ENCODE measurements at regions not wholly inside any gene's neighbourhood (a gene's known extent, or its start where the extent isn't known, plus 50 kb on each side); places are given as distances from the start of the nearest gene placed in this dataset.

DNA sequence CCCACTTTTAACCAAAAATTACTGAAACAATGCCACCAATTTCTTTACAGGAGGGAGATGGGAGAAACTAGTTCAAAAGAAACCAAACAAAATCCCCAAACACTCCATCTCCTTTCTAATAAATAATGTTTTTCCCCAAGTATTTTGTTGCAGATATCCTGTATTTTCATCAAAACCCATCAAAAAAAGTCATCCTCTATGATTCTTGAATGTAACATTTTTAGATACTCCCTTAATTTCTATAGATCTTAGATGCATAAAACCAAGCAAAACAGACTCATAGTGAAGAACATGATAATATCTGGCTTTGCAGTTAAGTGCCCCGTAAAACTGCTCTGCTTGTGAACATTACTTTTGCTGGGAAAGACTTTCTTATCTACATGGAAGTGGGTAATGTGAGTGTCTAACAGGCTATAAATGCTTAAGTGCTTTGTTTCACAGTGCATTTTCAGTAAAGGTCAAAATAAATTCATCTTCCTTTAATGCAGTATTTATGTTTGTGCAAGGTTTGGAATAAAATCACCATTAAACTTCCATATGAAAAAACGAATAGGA is 77.3 kb upstream of the TBCA start:
- Histone ChIP-seq H3K9me3 (no peaks in the 10 kb centered on the region), H3K27me3 (replicated peaks; ENCODE audit: insufficient read depth) (no peaks in the 10 kb centered on the region), H3K4me1 (ENCODE audit: control insufficient read depth in 1 of 2, low read depth in 2 of 2) (peaks cover 5 to 14% of the 10 kb centered on the region in 2 donors), H3K27ac (no peak overlapping the region), H3K4me3 (no peak overlapping the region), H3K36me3 (no peaks in the 10 kb centered on the region)
- DNase-seq (ENCODE audit: low spot score) (no peak), ATAC-seq (ENCODE audit: insufficient number of reproducible peaks, low FRiP score, low read depth) (no peak)
- TF ChIP-seq, protein P1, sequence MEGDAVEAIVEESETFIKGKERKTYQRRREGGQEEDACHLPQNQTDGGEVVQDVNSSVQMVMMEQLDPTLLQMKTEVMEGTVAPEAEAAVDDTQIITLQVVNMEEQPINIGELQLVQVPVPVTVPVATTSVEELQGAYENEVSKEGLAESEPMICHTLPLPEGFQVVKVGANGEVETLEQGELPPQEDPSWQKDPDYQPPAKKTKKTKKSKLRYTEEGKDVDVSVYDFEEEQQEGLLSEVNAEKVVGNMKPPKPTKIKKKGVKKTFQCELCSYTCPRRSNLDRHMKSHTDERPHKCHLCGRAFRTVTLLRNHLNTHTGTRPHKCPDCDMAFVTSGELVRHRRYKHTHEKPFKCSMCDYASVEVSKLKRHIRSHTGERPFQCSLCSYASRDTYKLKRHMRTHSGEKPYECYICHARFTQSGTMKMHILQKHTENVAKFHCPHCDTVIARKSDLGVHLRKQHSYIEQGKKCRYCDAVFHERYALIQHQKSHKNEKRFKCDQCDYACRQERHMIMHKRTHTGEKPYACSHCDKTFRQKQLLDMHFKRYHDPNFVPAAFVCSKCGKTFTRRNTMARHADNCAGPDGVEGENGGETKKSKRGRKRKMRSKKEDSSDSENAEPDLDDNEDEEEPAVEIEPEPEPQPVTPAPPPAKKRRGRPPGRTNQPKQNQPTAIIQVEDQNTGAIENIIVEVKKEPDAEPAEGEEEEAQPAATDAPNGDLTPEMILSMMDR (IDR thresholded peaks at IDR 0.05) = no peak

DNA sequence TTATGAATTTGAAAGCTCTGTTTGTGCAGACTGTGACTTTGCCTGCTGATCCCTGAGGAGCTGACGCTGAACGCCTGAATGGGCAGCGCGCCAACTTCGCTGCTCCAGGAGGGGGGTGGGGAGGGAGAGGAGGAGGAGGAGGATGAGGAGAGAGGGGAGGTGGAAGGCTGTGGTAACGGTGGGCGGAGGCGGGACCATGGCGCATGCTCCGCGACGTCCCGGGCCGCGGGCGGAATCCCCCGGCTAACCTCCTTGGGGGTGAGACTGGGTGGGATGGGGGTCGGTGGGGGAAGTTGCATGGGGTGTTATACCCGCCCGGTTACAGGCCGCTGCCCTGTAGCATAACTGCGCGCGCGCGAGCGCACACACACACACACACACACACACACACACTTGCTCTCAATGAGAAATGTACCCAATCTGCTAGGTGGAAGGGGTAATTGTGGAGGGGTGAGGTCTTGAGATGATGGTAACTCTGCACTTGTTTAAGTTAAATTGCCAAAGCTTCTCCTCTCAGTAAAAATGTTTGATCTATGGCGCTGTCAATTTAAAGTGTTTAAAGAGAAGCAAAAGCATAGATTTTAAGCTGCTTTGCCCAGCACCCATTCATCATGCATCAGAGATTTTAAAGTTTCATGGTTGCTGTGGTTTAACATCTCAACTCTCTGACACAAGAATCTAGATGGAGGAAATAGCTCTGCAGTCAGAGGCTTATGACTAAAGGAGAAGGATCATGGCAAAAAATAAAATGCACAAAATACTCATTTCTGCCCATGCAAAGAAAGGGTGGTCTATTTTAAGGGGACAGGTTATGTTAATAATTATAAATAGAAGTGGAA is 76.6 kb upstream of the TBCA start:
- H3K36me3 ChIP-seq = no peaks in the 10 kb centered on the region
- ATAC-seq (ENCODE audit: insufficient number of reproducible peaks, low FRiP score, low read depth) (peak; percentile 40), DNase-seq (ENCODE audit: low spot score) (no peak)
- H3K27me3 ChIP-seq (replicated peaks; ENCODE audit: insufficient read depth) = no peaks in the 10 kb centered on the region
- no peaks in the 10 kb centered on the region for H3K9me3 ChIP-seq
- peaks cover 5 to 14% of the 10 kb centered on the region in 2 donors for H3K4me1 ChIP-seq (ENCODE audit: control insufficient read depth in 1 of 2, low read depth in 2 of 2)
- TF ChIP-seq, protein P1 (IDR thresholded peaks at IDR 0.05) = no peak
- no peak overlapping the region for H3K27ac ChIP-seq
- H3K4me3 ChIP-seq = peak overlapping the region; percentile 83

DNA sequence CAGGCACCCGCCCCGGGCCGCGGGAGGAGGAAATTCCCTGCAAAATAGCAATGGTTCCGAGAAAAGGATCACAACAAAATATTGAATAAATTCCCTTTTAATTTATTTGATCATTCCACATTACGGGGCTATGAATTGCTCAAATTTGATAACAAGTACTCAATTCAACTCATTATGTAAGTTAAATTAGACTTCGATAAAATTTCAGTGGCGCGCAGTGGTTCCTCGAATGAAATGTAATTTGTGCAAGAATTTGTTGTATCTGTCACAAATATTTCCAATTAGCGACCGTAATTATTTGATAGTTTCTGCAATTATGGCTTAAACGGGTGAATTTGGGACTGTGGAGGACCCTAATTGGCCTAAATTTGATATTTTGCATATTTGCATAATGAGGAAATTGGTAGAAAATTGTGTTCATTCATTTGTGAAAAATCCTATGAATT is 76.0 kb upstream of the TBCA start:
- peaks cover 5 to 14% of the 10 kb centered on the region in 2 donors for H3K4me1 ChIP-seq (ENCODE audit: control insufficient read depth in 1 of 2, low read depth in 2 of 2)
- H3K27ac ChIP-seq = no peak overlapping the region
- no peaks in the 10 kb centered on the region for H3K9me3 ChIP-seq
- DNase-seq (ENCODE audit: low spot score) (no peak), ATAC-seq (ENCODE audit: insufficient number of reproducible peaks, low FRiP score, low read depth) (no peak)
- H3K36me3 ChIP-seq = no peaks in the 10 kb centered on the region
- no peaks in the 10 kb centered on the region for H3K27me3 ChIP-seq (replicated peaks; ENCODE audit: insufficient read depth)
- peak overlapping the region; percentile 83 for H3K4me3 ChIP-seq
- TF ChIP-seq, protein P1 (IDR thresholded peaks at IDR 0.05) = no peak

DNA sequence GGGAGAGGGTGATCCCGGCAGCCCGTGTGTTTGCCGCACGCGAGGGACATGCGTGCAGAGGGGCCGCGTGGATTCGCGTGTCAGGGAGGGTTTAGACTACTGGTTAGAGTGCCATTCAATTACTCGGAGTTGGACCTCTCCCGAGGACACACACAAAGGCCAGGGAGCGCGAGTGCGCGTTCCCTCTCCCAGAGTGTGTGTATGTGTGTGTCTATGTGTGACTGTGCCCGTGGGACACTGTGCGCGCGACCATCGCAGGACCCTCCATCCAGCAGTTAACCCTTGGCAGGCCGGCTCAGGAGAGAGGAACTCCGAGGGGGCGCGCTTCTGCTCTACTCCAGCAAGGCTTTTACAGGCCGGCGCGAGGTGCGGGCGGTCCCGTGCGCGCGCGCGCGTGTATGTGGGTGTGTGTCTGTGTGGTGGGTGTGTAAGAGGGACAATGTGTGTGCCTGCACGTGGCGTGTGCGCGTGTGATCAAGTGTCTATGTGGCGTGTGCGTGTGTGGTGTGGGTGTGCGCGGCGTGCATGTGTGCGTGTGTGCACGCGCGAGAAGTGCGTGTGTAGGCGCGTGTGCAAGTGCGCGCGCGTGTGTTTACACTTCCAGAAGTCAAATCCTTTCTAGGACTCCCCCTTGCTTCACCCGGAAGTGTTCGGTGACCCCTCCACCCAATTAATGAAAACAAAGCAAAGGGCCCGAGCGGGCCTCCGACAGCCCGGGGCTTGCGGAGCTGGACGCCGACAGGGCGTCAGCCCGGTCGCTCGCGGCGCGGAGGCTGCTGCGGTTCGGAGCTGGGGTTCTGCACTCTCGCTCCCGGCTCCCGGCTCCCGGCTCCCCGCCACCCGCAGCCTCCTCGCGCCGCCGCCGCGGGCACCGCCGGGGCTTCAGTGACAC is 75.3 kb upstream of the TBCA start:
- H3K4me1 ChIP-seq (ENCODE audit: control insufficient read depth in 1 of 2, low read depth in 2 of 2) = peaks cover 5 to 14% of the 10 kb centered on the region in 2 donors
- ATAC-seq (ENCODE audit: insufficient number of reproducible peaks, low FRiP score, low read depth) (no peak), DNase-seq (ENCODE audit: low spot score) (no peak)
- no peaks in the 10 kb centered on the region for H3K36me3 ChIP-seq
- H3K9me3 ChIP-seq = no peaks in the 10 kb centered on the region
- H3K27ac ChIP-seq = no peak overlapping the region
- peak overlapping the region; percentile 83 for H3K4me3 ChIP-seq
- TF ChIP-seq, protein P1 (IDR thresholded peaks at IDR 0.05) = no peak
- no peaks in the 10 kb centered on the region for H3K27me3 ChIP-seq (replicated peaks; ENCODE audit: insufficient read depth)

Measured in thoracic aorta (tissue), 2 donors.